Esophagus squamous epithelium (tissue), 4 donors: ENCODE measurements at regions not wholly inside any gene's neighbourhood (a gene's known extent, or its start where the extent isn't known, plus 50 kb on each side); places are given as distances from the start of the nearest gene placed in this dataset.

Experiments
- CTCF ChIP-seq, 6 experiments: fragments of 450-650 bp in 4 of 6; fragments of 200-600 bp in 2 of 6; sonication (generic) in 2 of 6; IDR thresholded peaks; one replicate each; pipeline ENCODE4 v1.5.1; 2016 to 2019; ENCODE audit warnings: antibody characterized with exemption in 6 of 6, mild to moderate bottlenecking in 4 of 6, moderate library complexity in 4 of 6
- POLR2A ChIP-seq, 4 donors: fragments of 450-650 bp; IDR thresholded peaks; one replicate each; pipeline ENCODE4 v1.6.1; 2017; ENCODE audit warnings: antibody characterized with exemption in 4 of 4, mild to moderate bottlenecking in 4 of 4, moderate library complexity in 3 of 4

DNA sequence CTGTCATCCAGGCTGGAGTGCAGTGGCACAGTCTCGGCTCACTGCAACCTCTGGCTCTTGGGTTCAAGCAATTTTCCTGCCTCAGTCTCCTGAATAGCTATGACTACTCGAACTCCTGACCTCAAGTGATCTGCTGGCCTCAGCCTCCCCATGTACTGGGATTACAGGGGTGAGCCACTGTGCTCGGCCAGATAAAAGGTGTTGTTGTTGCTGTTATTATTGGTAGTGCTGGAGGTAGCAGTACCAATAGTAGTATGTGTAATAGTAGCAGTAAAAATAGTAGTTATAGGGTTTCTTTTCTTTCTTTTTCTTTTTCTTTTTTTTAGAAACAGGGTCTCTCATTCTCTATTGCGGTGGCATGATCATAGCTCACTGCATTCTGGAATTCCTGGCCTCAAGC, 592.1 kb downstream of the ARAP2 start:
- TF ChIP-seq CTCF (IDR thresholded peaks at IDR 0.05) (no peak), POLR2A (IDR thresholded peaks at IDR 0.05) (no peak)
